ENCODE measurements at regions not wholly inside any gene's neighbourhood (a gene's known extent, or its start where the extent isn't known, plus 50 kb on each side); places are given as distances from the start of the nearest gene placed in this dataset.

DNA sequence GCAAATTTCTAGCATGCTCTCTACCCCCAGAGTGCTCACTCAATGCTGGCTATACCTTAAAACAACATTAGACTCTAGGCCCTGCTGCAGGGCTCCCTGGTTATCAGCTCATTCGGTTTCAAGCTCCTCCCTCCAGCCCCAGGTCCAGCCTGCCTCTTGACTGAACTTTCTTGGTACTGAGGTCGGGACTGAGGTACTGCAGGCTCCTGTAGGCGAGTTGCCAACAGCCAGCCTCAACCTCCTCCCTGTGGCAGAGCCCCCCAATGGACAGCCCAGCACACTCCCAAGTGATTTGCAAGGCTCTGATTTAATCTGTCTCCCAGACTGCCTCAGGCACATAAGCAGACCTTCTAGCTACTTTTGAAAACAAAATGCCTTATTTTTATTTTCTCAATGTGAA is 73.6 kb upstream of the EIF3M start:
- no peak for DNase-seq (ENCODE audit: extremely low spot score, unreplicated experiment)
- Mint-ChIP-seq H3K27ac (no peak overlapping the region), H3K27me3 (peaks cover 7% of the 10 kb centered on the region), H3K36me3 (no peaks in the 10 kb centered on the region), H3K4me3 (no peak overlapping the region), H3K4me1 (ENCODE audit: unreplicated experiment) (peaks cover 6% of the 10 kb centered on the region), H3K9me3 (no peaks in the 10 kb centered on the region)
- TF ChIP-seq CTCF (conservative IDR thresholded peaks at IDR 0.05) = no peak

DNA sequence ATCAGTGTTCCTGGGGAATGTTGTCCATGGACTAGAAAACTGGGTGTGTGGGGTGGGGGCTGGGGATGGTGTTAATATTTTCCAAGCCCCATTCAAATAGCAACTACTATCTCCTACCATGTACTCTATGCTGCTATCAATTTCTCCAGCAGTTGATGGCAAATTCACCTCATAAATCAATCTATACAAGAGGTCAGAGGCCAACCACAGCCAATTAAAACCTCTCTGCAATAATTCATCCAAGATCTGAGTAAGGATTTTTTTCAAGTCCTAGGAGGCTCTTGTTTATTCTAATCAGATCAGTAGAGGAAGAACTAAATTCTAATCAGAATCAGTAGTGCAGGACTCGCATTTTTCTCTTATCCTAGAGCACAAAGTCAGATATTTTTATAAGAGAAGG is 73.4 kb upstream of the WT1 start:
- H3K27ac Mint-ChIP-seq = no peak overlapping the region
- no peaks in the 10 kb centered on the region for H3K36me3 Mint-ChIP-seq
- peaks cover 6% of the 10 kb centered on the region for H3K4me1 Mint-ChIP-seq (ENCODE audit: unreplicated experiment)

DNA sequence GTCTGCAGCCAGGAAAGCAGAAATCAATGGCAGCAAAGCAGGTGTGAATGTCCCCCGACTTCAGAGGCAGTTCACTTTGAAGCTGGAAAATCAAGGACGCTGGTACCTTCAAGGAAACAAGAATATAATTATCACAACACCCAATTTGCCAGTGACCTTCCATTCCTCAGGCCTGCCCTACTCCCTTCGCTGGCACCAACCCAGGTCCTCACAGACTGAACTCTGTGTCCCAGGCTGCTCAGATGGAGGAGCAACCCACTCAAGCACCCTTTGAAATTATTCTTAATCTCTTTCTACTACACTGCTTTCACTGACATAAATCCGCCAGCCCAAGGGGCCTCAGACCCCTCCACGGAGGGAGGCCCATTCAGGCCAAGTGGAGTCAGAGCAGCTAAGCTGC is 64.7 kb upstream of the WT1 start:
- Mint-ChIP-seq H3K4me3 (no peak overlapping the region), H3K27me3 (peaks cover 3% of the 10 kb centered on the region), H3K9me3 (no peaks in the 10 kb centered on the region), H3K4me1 (ENCODE audit: unreplicated experiment) (no peaks in the 10 kb centered on the region), H3K27ac (no peak overlapping the region), H3K36me3 (no peaks in the 10 kb centered on the region)
- DNase-seq (ENCODE audit: extremely low spot score, unreplicated experiment) = no peak
- no peak for TF ChIP-seq CTCF (conservative IDR thresholded peaks at IDR 0.05)

More for the DNA sequence above, 73.4 kb upstream of the WT1 start:
- TF ChIP-seq CTCF (conservative IDR thresholded peaks at IDR 0.05) = no peak
- no peak for DNase-seq (ENCODE audit: extremely low spot score, unreplicated experiment)
- Mint-ChIP-seq H3K9me3 (no peaks in the 10 kb centered on the region), H3K27me3 (peaks cover 7% of the 10 kb centered on the region), H3K4me3 (no peak overlapping the region)

DNA sequence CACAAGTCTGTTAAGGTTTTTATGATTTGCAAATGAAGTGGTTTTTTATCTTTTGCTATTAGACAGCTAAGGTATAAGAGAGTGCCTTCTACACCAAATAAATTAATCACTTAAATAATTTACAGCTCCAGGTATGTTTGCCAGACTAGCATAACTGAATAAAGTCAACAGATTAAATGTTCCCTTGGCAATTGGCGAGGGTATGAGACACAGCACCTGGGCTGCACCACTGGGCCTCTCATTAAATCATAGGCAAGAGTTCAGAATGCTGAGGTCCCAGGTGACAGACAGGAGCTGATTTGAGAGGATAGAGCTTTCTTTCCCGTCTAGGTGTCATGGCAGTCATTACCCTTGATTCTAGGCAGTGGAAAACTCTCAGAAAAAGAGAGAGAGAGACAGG is 62.6 kb upstream of the WT1 start:
- no peak for DNase-seq (ENCODE audit: extremely low spot score, unreplicated experiment)

GRCh38 chr11:32494629-32495028 is 59.3 kb upstream of the WT1 start:
- H3K27me3 Mint-ChIP-seq = no peaks in the 10 kb centered on the region
- no peaks in the 10 kb centered on the region for H3K36me3 Mint-ChIP-seq
- TF ChIP-seq CTCF (conservative IDR thresholded peaks at IDR 0.05) = no peak
- no peaks in the 10 kb centered on the region for H3K9me3 Mint-ChIP-seq
- no peak overlapping the region for H3K27ac Mint-ChIP-seq
- no peak overlapping the region for H3K4me3 Mint-ChIP-seq
- no peak for DNase-seq (ENCODE audit: extremely low spot score, unreplicated experiment)
- no peaks in the 10 kb centered on the region for H3K4me1 Mint-ChIP-seq (ENCODE audit: unreplicated experiment)

More for the DNA sequence above, 62.6 kb upstream of the WT1 start:
- H3K36me3 Mint-ChIP-seq = no peaks in the 10 kb centered on the region
- H3K4me1 Mint-ChIP-seq (ENCODE audit: unreplicated experiment) = no peaks in the 10 kb centered on the region
- peaks cover under 1% of the 10 kb centered on the region for H3K27me3 Mint-ChIP-seq
- no peak overlapping the region for H3K4me3 Mint-ChIP-seq
- H3K9me3 Mint-ChIP-seq = no peaks in the 10 kb centered on the region
- no peak for TF ChIP-seq CTCF (conservative IDR thresholded peaks at IDR 0.05)
- H3K27ac Mint-ChIP-seq = no peak overlapping the region

DNA sequence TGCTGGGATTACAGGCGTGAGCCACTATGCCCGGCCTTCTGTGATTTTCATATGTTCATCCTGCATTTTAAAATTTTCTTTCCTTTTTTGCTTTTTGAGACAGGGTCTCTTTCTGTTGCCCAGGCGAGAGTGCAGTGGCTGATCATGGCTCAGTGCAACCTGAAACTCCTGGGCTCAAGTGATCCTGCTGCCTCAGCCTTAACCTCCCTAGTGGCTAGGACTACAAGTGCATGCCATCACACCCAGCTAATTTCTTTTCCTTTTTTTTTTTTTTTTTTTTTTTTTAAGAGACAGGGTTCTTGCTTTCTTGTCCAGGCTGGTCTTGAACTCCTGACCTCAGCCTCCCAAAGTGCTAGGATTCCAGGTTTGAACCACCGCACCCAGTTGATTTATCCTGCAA is 54.1 kb upstream of the WT1 start:
- H3K36me3 Mint-ChIP-seq = no peaks in the 10 kb centered on the region
- TF ChIP-seq CTCF (conservative IDR thresholded peaks at IDR 0.05) = peak; percentile 43
- no peak overlapping the region for H3K27ac Mint-ChIP-seq
- H3K27me3 Mint-ChIP-seq = peaks cover 5% of the 10 kb centered on the region
- H3K9me3 Mint-ChIP-seq = no peaks in the 10 kb centered on the region
- DNase-seq (ENCODE audit: extremely low spot score, unreplicated experiment) = no peak
- H3K4me1 Mint-ChIP-seq (ENCODE audit: unreplicated experiment) = no peaks in the 10 kb centered on the region
- no peak overlapping the region for H3K4me3 Mint-ChIP-seq

All from type B pancreatic cell (in vitro differentiated cells).